IMR-90 (cell line): ENCODE measurements at regions not wholly inside any gene's neighbourhood (a gene's known extent, or its start where the extent isn't known, plus 50 kb on each side); places are given as distances from the start of the nearest gene placed in this dataset.

Source experiments
- ATAC-seq: fragments of 200-7000 bp; cut with Tn5 transposase; 2 replicates; pipeline ENCODE4 v1.9.1; 2020; ENCODE audit warnings: low read depth, mild to moderate bottlenecking, moderate library complexity
- BruUV-seq: library from RNA; stranded (reverse); fragments of 400-500 nt; replicated peaks from 2 replicates; lab custom pipeline; 2021; lab: Mats Ljungman, UMichigan
- CTCF ChIA-PET: fragments of 300-600 bp; formaldehyde crosslinking; extraction: SDS; loops from one replicate; lab custom pipeline; 2021; ENCODE audit warnings: antibody characterized with exemption; lab: Yijun Ruan, JAX
- POLR2A ChIA-PET: fragments of 300-600 bp; sonication (Branson Sonifier 250); formaldehyde crosslinking; loops from one replicate; lab custom pipeline; 2022; ENCODE audit warnings: antibody characterized with exemption; ENCODE audit not compliant: unreplicated experiment; lab: Charles Lee
- DNase-seq: peaks from one replicate; pipeline ENCODE4 v3.0.0; 2013
- H2AFZ ChIP-seq: replicated peaks from 2 replicates; pipeline ENCODE3; 2013; ENCODE audit warnings: low read length, mild to moderate bottlenecking; ENCODE audit not compliant: poor library complexity
- H2AK5ac ChIP-seq: 2 replicates; pipeline ENCODE4 v1.6.1; 2013; ENCODE audit warnings: low read depth, low read length, inconsistent platforms
- H2AK9ac ChIP-seq: replicated peaks from 2 replicates; pipeline ENCODE3; 2013; ENCODE audit warnings: mild to moderate bottlenecking, low read depth, low read length, moderate library complexity; ENCODE audit not compliant: poor library complexity
- H2BK120ac ChIP-seq: 2 replicates; pipeline ENCODE4 v1.6.1; 2013; ENCODE audit warnings: low read depth, low read length, inconsistent platforms
- H2BK15ac ChIP-seq: 3 replicates; pipeline ENCODE4 v1.6.1; 2013; ENCODE audit warnings: low read depth, low read length, inconsistent platforms
- H2BK20ac ChIP-seq: 2 replicates; pipeline ENCODE4 v1.6.1; 2013; ENCODE audit warnings: low read depth, mild to moderate bottlenecking, inconsistent platforms, low read length, moderate library complexity
- H2BK5ac ChIP-seq: 2 replicates; pipeline ENCODE4 v1.6.1; 2013; ENCODE audit warnings: mild to moderate bottlenecking, low read depth, low read length, inconsistent platforms; ENCODE audit not compliant: poor library complexity, severe bottlenecking
- H3K14ac ChIP-seq: replicated peaks from 2 replicates; pipeline ENCODE4 v1.6.1; 2013; ENCODE audit warnings: low read depth, low read length, inconsistent platforms
- H3K18ac ChIP-seq: 2 replicates; pipeline ENCODE4 v1.6.1; 2013; ENCODE audit warnings: low read depth, low read length, control low read depth
- H3K23ac ChIP-seq: 2 replicates; pipeline ENCODE4 v1.6.1; 2013; ENCODE audit warnings: low read depth, low read length, inconsistent platforms
- H3K27ac ChIP-seq: 2 replicates; pipeline ENCODE4 v1.5.1; 2013; ENCODE audit warnings: mild to moderate bottlenecking, control low read depth, low read length; ENCODE audit not compliant: insufficient read depth
- H3K27me3 ChIP-seq: 2 replicates; pipeline ENCODE4 v1.6.1; 2013; ENCODE audit warnings: low read length; ENCODE audit not compliant: control insufficient read depth, insufficient read depth
- H3K36me3 ChIP-seq: 2 replicates; pipeline ENCODE4 v1.6.1; 2013; ENCODE audit warnings: low read length, mixed read lengths; ENCODE audit not compliant: control insufficient read depth, insufficient read depth
- H3K4ac ChIP-seq: 2 replicates; pipeline ENCODE4 v1.6.1; 2013; ENCODE audit warnings: low read depth, low read length, inconsistent platforms
- H3K4me1 ChIP-seq: 2 replicates; pipeline ENCODE4 v1.6.1; 2013; ENCODE audit warnings: low read length, mixed read lengths; ENCODE audit not compliant: control insufficient read depth, insufficient read depth
- H3K4me2 ChIP-seq: 2 replicates; pipeline ENCODE4 v1.6.1; 2013; ENCODE audit warnings: low read depth, mild to moderate bottlenecking, control low read depth, low read length, moderate library complexity
- H3K4me3 ChIP-seq: 2 replicates; pipeline ENCODE4 v1.5.1; 2013; ENCODE audit warnings: low read depth, mild to moderate bottlenecking, control low read depth, low read length, moderate library complexity; ENCODE audit not compliant: insufficient read depth
- H3K56ac ChIP-seq: 2 replicates; pipeline ENCODE4 v1.6.1; 2013; ENCODE audit warnings: low read length, inconsistent platforms; ENCODE audit not compliant: insufficient read depth; ENCODE audit errors: extremely low read depth
- H3K79me1 ChIP-seq, 2 experiments: 2 replicates each; pipeline ENCODE4 v1.6.1; 2013; ENCODE audit warnings: low read length in 2 of 2, inconsistent platforms in 1 of 2, low read depth in 1 of 2
- H3K9ac ChIP-seq: 2 replicates; pipeline ENCODE4 v1.6.1; 2013; ENCODE audit warnings: low read depth, low read length, control low read depth
- H3K9me1 ChIP-seq: 2 replicates; pipeline ENCODE4 v1.6.1; 2013; ENCODE audit warnings: low read length, inconsistent platforms; ENCODE audit not compliant: insufficient read depth
- H3K9me3 ChIP-seq: 2 replicates; pipeline ENCODE4 v1.6.1; 2013; ENCODE audit warnings: low read length; ENCODE audit not compliant: control insufficient read depth, insufficient read depth
- H4K20me1 ChIP-seq: 2 replicates; pipeline ENCODE4 v1.6.1; 2013; ENCODE audit warnings: low read length, inconsistent platforms; ENCODE audit not compliant: insufficient read depth
- H4K5ac ChIP-seq: 2 replicates; pipeline ENCODE4 v1.6.1; 2013; ENCODE audit warnings: mild to moderate bottlenecking, low read depth, low read length, control low read depth
- H4K8ac ChIP-seq, 2 experiments: 2 replicates each; pipeline ENCODE4 v1.6.1; 2013; ENCODE audit warnings: low read depth in 2 of 2, low read length in 2 of 2, control low read depth in 1 of 2, inconsistent platforms in 1 of 2
- H4K91ac ChIP-seq: 2 replicates; pipeline ENCODE4 v1.6.1; 2013; ENCODE audit warnings: low read depth, low read length, inconsistent platforms; ENCODE audit not compliant: insufficient read depth
- CEBPB ChIP-seq: IDR thresholded peaks from 2 replicates; pipeline ENCODE4 v1.6.1; 2012; ENCODE audit warnings: low read depth, low read length, improper control_type of control experiment
- RCOR1 ChIP-seq: IDR thresholded peaks from 2 replicates; pipeline ENCODE4 v1.6.1; 2012; ENCODE audit warnings: mild to moderate bottlenecking, low read length, improper control_type of control experiment; ENCODE audit not compliant: insufficient replicate concordance
- RFX5 ChIP-seq: IDR thresholded peaks from 2 replicates; pipeline ENCODE4 v1.8.0; 2012; ENCODE audit warnings: low read depth, mild to moderate bottlenecking, low read length, moderate library complexity
- USF2 ChIP-seq: fragments of 150-350 bp; IDR thresholded peaks from 2 replicates; pipeline ENCODE4 v1.6.1; 2017; ENCODE audit warnings: mild to moderate bottlenecking, antibody characterized with exemption, low read length, low read depth
- WGBS, 2 experiments: methylation state at CpG; one replicate each; pipeline versions ENCODE4 v1.1.5 to v1.1.7; 2013; ENCODE audit warnings: missing lambda C conversion rate in 2 of 2; ENCODE audit not compliant: insufficient read length in 1 of 2; ENCODE audit errors: extremely low coverage in 2 of 2; 5-methylcytosine and 5-hydroxymethylcytosine counted together
- dilution Hi-C: fragments of 300-500 bp; cut with HindIII; formaldehyde crosslinking; loops from one replicate; pipeline ENCODE4 v1.14.3; 2018; ENCODE audit warnings: low sequenced_read_pairs; ENCODE audit not compliant: unreplicated experiment
- in situ Hi-C: fragments of 300-500 bp; cut with MboI; formaldehyde crosslinking; loops from 3 replicates; pipeline ENCODE4 v1.14.3; 2019; ENCODE audit warnings: low sequenced_read_pairs, inconsistent platforms, mixed read lengths
- intact Hi-C: fragments of 100-400 bp; cut with micrococcal nuclease; formaldehyde crosslinking; loops from 2 replicates; pipeline ENCODE4 v1.10.0; 2022

GRCh38 chr16:54568906-54569807 is 282.6 kb upstream of the IRX3 start:
- H3K4me2 ChIP-seq, result no peak overlapping the region
- in situ Hi-C loops, result no loop called here
- no peak overlapping the region for H4K5ac ChIP-seq
- H3K36me3 ChIP-seq, result no peaks in the 10 kb centered on the region
- no peaks in the 10 kb centered on the region for H4K20me1 ChIP-seq
- no peak overlapping the region for H3K18ac ChIP-seq
- H3K79me1 ChIP-seq, result no peaks in the 10 kb centered on the region
- no peak overlapping the region for H4K8ac ChIP-seq
- dilution Hi-C loops, result no loop called here
- no peak for ATAC-seq
- intact Hi-C loops, result no loop called here
- no TSS peak for BruUV-seq
- H3K56ac ChIP-seq, result no peak overlapping the region
- H2BK5ac ChIP-seq, result no peak overlapping the region
- H2BK20ac ChIP-seq, result no peak overlapping the region
- H3K27ac ChIP-seq, result no peak overlapping the region
- H3K4me1 ChIP-seq, result no peaks in the 10 kb centered on the region
- DNase-seq, result no peak
- POLR2A ChIA-PET, result no interaction called here
- H3K4me3 ChIP-seq, result no peak overlapping the region
- H2BK120ac ChIP-seq, result no peak overlapping the region
- H2AFZ ChIP-seq, result no peak overlapping the region
- no peak overlapping the region for H3K23ac ChIP-seq
- no peak overlapping the region for H2BK15ac ChIP-seq
- H4K91ac ChIP-seq, result no peak overlapping the region
- no peak overlapping the region for H2AK5ac ChIP-seq
- no peaks in the 10 kb centered on the region for H3K27me3 ChIP-seq
- no peak overlapping the region for H3K4ac ChIP-seq
- no peaks in the 10 kb centered on the region for H3K9me1 ChIP-seq
- WGBS, 2 experiments, result 100% methylated on average over 1 of the region's 9 CpGs; no CpG with 5 or more reads in 1 of the 2 experiments
- no peaks in the 10 kb centered on the region for H3K9me3 ChIP-seq
- CTCF ChIA-PET, result no interaction called here
- H3K9ac ChIP-seq, result no peak overlapping the region
- TF ChIP-seq CEBPB (no peak), RFX5 (no peak), USF2 (no peak), RCOR1 (no peak)
- H2AK9ac ChIP-seq, result no peak overlapping the region
- H3K14ac ChIP-seq, result no peak overlapping the region
